Type B pancreatic cell (in vitro differentiated cells): ENCODE measurements at regions not wholly inside any gene's neighbourhood (a gene's known extent, or its start where the extent isn't known, plus 50 kb on each side); places are given as distances from the start of the nearest gene placed in this dataset.

ENCODE experiments used
- DNase-seq: peaks from one replicate; pipeline ENCODE4 v3.0.0; 2021; ENCODE audit warnings: mixed read lengths; ENCODE audit not compliant: unreplicated experiment; ENCODE audit errors: extremely low spot score
- H3K27ac Mint-ChIP-seq: 2 replicates; pipeline ENCODE4 v1.8.0; 2021; ENCODE audit warnings: mild to moderate bottlenecking, mixed read lengths
- H3K27me3 Mint-ChIP-seq: 2 replicates; pipeline ENCODE4 v1.8.0; 2021; ENCODE audit warnings: mixed read lengths
- H3K36me3 Mint-ChIP-seq: 2 replicates; pipeline ENCODE4 v1.8.0; 2021; ENCODE audit warnings: mixed read lengths
- H3K4me1 Mint-ChIP-seq: one replicate; pipeline ENCODE4 v1.8.0; 2021; ENCODE audit warnings: mixed read lengths; ENCODE audit not compliant: unreplicated experiment
- H3K4me3 Mint-ChIP-seq: 2 replicates; pipeline ENCODE4 v1.8.0; 2021; ENCODE audit warnings: mild to moderate bottlenecking, mixed read lengths
- H3K9me3 Mint-ChIP-seq: 2 replicates; pipeline ENCODE4 v1.8.0; 2021; ENCODE audit warnings: mixed read lengths
- TF ChIP-seq, protein P1 (sequence below): fragments of 200-600 bp; sonication (generic); conservative IDR thresholded peaks from 2 replicates; pipeline ENCODE4 v1.5.0; 2021; ENCODE audit warnings: antibody characterized with exemption, mild to moderate bottlenecking

DNA sequence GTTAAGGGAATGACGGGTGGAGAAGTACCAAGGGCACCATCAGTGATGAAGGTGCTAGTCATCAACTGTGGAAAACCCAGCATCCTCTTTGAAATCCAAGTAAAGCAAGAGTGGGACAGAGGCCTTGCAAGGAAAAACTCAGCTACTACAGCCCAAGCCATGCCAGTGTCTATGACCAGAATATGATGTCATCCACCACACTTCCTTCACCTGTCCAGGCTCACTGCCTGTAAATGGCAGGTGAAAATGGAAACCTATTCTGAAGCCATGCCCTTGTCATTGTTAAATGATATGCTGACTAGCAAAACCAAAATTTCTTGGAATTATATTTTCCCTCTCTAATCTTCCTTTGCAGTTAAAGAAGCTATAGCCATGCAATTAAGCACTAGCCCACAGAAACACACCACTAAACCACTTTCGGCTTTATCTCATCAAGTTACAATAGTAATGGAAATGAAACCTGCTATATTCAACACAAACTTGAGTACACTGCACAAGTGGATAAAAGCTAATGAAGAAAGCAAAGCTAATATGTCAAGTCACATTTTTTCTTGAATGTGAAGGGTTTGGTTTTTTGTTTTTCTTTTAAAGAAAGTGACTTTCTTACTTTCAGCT is 96.3 kb upstream of the RALGPS2 start:
- Mint-ChIP-seq H3K4me3 (no peak overlapping the region), H3K27ac (no peak overlapping the region), H3K9me3 (no peaks in the 10 kb centered on the region), H3K36me3 (no peaks in the 10 kb centered on the region), H3K4me1 (peaks cover 25% of the 10 kb centered on the region), H3K27me3 (no peaks in the 10 kb centered on the region)
- DNase-seq = no peak
- TF ChIP-seq, protein P1, sequence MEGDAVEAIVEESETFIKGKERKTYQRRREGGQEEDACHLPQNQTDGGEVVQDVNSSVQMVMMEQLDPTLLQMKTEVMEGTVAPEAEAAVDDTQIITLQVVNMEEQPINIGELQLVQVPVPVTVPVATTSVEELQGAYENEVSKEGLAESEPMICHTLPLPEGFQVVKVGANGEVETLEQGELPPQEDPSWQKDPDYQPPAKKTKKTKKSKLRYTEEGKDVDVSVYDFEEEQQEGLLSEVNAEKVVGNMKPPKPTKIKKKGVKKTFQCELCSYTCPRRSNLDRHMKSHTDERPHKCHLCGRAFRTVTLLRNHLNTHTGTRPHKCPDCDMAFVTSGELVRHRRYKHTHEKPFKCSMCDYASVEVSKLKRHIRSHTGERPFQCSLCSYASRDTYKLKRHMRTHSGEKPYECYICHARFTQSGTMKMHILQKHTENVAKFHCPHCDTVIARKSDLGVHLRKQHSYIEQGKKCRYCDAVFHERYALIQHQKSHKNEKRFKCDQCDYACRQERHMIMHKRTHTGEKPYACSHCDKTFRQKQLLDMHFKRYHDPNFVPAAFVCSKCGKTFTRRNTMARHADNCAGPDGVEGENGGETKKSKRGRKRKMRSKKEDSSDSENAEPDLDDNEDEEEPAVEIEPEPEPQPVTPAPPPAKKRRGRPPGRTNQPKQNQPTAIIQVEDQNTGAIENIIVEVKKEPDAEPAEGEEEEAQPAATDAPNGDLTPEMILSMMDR = no peak

DNA sequence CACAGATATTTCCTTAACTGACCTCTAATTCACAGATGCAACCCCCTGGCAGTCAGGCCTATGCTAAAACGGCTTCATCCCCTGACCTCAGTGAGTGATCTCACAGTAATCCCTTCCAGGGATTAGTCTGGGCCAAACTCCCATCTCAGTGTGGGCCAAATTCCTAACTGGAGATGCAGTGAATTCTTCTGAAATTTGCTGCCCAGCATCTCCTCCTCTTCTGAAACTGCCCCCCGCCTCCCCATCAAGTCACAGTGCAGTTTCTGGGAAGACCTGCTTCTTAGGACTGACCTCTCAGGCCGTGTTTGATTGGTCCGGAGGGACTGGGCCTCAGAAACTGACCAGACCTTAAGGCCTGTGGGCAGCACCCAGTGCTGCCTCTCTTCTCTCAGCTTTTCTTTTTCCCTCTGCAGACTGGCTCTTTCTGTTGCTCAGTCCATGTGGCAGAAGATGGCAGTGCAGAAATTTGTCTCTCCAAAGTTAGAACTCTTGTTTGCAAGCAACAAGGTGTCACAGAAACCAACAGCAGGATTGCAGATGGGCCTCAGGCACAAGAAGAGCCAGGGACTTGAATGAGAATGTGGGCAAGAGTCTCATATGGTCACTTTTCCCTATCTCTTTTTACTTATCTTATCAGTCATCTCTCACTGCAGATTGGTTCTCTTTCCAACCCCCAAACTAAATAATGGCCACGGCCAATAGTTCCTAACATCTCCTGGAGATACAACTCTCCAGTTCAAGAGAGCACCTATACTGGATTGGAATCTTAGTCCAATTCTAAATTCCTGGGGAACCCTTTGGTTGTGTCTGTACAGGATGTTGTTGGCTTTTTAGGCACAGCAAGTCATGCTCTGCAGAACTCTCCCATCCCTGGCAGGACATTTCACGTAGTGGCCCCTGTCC is 95.5 kb upstream of the RALGPS2 start:
- H3K27ac Mint-ChIP-seq = no peak overlapping the region
- no peak for DNase-seq

DNA sequence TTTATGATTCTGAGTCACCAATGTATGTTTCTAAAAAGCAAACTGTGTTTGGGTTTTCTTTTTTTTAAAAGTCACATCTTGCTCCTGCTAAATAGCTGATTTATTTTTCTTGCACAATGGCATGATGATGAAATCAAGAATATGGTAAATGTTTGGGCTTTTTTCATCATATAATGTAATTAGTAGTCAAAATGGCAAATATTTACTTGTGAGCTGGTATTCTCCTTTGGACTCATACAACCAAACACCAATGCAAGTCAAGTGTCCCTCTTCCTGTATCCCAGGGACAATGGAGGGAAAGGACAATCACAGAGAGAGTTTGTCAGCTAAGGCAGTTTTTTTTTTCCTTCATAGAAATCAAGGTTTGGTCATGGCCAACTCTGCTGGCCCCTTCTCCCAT is 94.6 kb upstream of the RALGPS2 start:
- Mint-ChIP-seq H3K4me3 (no peak overlapping the region), H3K36me3 (no peaks in the 10 kb centered on the region), H3K27ac (no peak overlapping the region), H3K4me1 (peaks cover 31% of the 10 kb centered on the region), H3K27me3 (no peaks in the 10 kb centered on the region), H3K9me3 (no peaks in the 10 kb centered on the region)
- DNase-seq = no peak
- TF ChIP-seq, protein P1 = no peak

More for the DNA sequence above, 95.5 kb upstream of the RALGPS2 start:
- TF ChIP-seq, protein P1 = no peak
- no peaks in the 10 kb centered on the region for H3K27me3 Mint-ChIP-seq
- H3K36me3 Mint-ChIP-seq = no peaks in the 10 kb centered on the region
- no peak overlapping the region for H3K4me3 Mint-ChIP-seq
- no peaks in the 10 kb centered on the region for H3K9me3 Mint-ChIP-seq
- H3K4me1 Mint-ChIP-seq = peaks cover 28% of the 10 kb centered on the region

DNA sequence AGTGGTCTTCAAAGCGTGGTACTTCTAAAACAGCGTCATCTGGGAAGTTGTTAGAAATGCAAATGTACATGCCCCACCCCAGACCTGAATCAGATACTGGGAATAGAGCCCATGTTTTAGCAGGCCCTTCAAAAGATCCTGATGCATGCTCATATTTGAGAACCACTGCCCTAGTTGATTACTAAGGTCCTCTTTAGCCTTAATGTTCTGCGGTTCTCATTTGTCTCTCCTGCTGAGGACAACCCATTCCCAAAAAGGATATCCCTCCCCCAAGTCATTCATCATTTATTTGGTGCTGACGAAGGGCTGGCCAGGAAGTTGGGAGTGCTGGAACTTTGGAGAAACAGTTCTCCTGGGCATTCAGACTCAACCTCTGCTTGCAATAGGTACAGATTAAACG is 92.4 kb upstream of the RALGPS2 start:
- Mint-ChIP-seq H3K4me3 (no peak overlapping the region), H3K27ac (no peak overlapping the region), H3K4me1 (peaks cover 17% of the 10 kb centered on the region), H3K9me3 (no peaks in the 10 kb centered on the region), H3K27me3 (no peaks in the 10 kb centered on the region), H3K36me3 (no peaks in the 10 kb centered on the region)
- TF ChIP-seq, protein P1 = no peak
- DNase-seq = no peak

DNA sequence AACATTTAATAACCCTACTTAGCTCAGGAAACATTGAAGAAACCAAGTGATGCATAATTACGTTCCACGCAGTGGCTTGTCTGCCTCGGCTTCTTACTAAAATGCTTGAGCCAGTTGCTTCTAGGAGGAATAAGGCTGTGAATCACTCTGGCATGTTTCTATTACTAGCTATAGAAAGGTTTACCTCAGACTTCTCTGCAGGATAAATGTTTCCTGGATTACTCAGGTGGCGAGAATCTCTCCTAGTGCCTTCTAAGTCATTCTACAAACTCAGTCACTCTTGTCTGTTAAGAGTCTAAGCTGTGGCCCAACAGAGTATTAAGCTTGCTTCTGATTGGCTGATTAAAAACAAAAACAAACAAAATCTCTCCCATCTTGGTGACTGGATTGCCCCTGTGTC is 92.0 kb upstream of the RALGPS2 start:
- no peak for DNase-seq
- H3K27me3 Mint-ChIP-seq = no peaks in the 10 kb centered on the region
- H3K27ac Mint-ChIP-seq = no peak overlapping the region

More for the DNA sequence above, 92.0 kb upstream of the RALGPS2 start:
- peaks cover 17% of the 10 kb centered on the region for H3K4me1 Mint-ChIP-seq
- TF ChIP-seq, protein P1 = no peak
- no peak overlapping the region for H3K4me3 Mint-ChIP-seq
- no peaks in the 10 kb centered on the region for H3K36me3 Mint-ChIP-seq
- H3K9me3 Mint-ChIP-seq = no peaks in the 10 kb centered on the region
